Panc1 (cell line): ENCODE measurements at regions not wholly inside any gene's neighbourhood (a gene's known extent, or its start where the extent isn't known, plus 50 kb on each side); places are given as distances from the start of the nearest gene placed in this dataset.

Experiments
- ATAC-seq: fragments of 200-7000 bp; cut with Tn5 transposase; 2 replicates; pipeline ENCODE4 v1.9.1; 2020; ENCODE audit warnings: mild to moderate bottlenecking, moderate library complexity
- BruUV-seq: library from RNA; stranded (reverse); fragments of 400-500 nt; replicated peaks from 2 replicates; lab custom pipeline; 2021; lab: Mats Ljungman, UMichigan
- CTCF ChIA-PET: fragments of 300-600 bp; sonication (Branson Sonifier 250); formaldehyde crosslinking; loops from one replicate; lab custom pipeline; 2022; ENCODE audit warnings: antibody characterized with exemption; lab: Charles Lee
- POLR2A ChIA-PET: fragments of 300-600 bp; sonication (Branson Sonifier 250); formaldehyde crosslinking; loops from one replicate; lab custom pipeline; 2022; ENCODE audit warnings: antibody characterized with exemption; lab: Charles Lee
- DNase-seq: peaks from one replicate; pipeline ENCODE4 v3.0.0-alpha.2; 2010; ENCODE audit warnings: low read depth, low spot score
- H3K27ac ChIP-seq: 2 replicates; pipeline ENCODE4 v1.5.1; 2011; ENCODE audit warnings: mild to moderate bottlenecking, low read length, inconsistent platforms
- H3K27me3 ChIP-seq: fragments of 200-500 bp; sonication (Bioruptor generic); 2 replicates; pipeline ENCODE4 v1.6.0; 2014; ENCODE audit warnings: low read length, inconsistent platforms; ENCODE audit not compliant: control insufficient read depth, insufficient read depth
- H3K36me3 ChIP-seq: fragments of 200-500 bp; sonication (Bioruptor generic); 2 replicates; pipeline ENCODE4 v1.5.1; 2014; ENCODE audit warnings: inconsistent platforms, mild to moderate bottlenecking, low read length, moderate library complexity; ENCODE audit not compliant: control insufficient read depth, insufficient read depth
- H3K4me1 ChIP-seq: 2 replicates; pipeline ENCODE4 v1.5.1; 2011; ENCODE audit warnings: inconsistent platforms, mild to moderate bottlenecking, low read length, moderate library complexity; ENCODE audit not compliant: control insufficient read depth, insufficient read depth
- H3K4me3 ChIP-seq, 2 experiments: 2 replicates each; pipeline ENCODE4 v1.5.1; 2011 to 2012; ENCODE audit warnings: low read depth in 2 of 2, low read length in 2 of 2, mild to moderate bottlenecking in 2 of 2, inconsistent platforms in 1 of 2, moderate library complexity in 1 of 2
- H3K9me3 ChIP-seq: fragments of 200-500 bp; sonication (Bioruptor generic); 2 replicates; pipeline ENCODE4 v1.5.1; 2014; ENCODE audit warnings: low read depth, mild to moderate bottlenecking, inconsistent platforms, low read length, moderate library complexity; ENCODE audit not compliant: control insufficient read depth, insufficient read depth
- CTCF ChIP-seq: fragments of 450-650 bp; IDR thresholded peaks from 2 replicates; pipeline ENCODE4 v1.5.1; 2017; ENCODE audit warnings: mild to moderate bottlenecking
- POLR2AphosphoS5 ChIP-seq: IDR thresholded peaks from 2 replicates; pipeline ENCODE4 v1.6.1; 2012; ENCODE audit warnings: mild to moderate bottlenecking, low read depth, low read length, moderate library complexity
- SIN3A ChIP-seq: IDR thresholded peaks from 2 replicates; pipeline ENCODE4 v1.6.1; 2012; ENCODE audit warnings: low read depth, mild to moderate bottlenecking, low read length, moderate library complexity, borderline replicate concordance; ENCODE audit not compliant: insufficient read depth
- TCF7L2 ChIP-seq: IDR thresholded peaks from 2 replicates; pipeline ENCODE4 v1.6.1; 2011; ENCODE audit warnings: mild to moderate bottlenecking, low read depth, low read length, inconsistent platforms
- in situ Hi-C: cut with HindIII; loops from 2 replicates; pipeline ENCODE4 v1.10.0; 2016; ENCODE audit warnings: low sequenced_read_pairs, low pct_unique_long_range_greater_than_20kb
- intact Hi-C: fragments of 100-400 bp; cut with micrococcal nuclease; formaldehyde crosslinking; loops from one replicate; pipeline ENCODE4 v1.10.0; 2022; ENCODE audit not compliant: unreplicated experiment
- TF ChIP-seq, protein P1 (sequence below), 2 experiments: IDR thresholded peaks; 2 replicates each; pipeline ENCODE4 v1.6.1; 2011 to 2012; ENCODE audit warnings: low read depth in 2 of 2, control low read depth in 1 of 2, low read length in 1 of 2, mild to moderate bottlenecking in 1 of 2, moderate library complexity in 1 of 2; ENCODE audit not compliant: insufficient read depth in 1 of 2

DNA sequence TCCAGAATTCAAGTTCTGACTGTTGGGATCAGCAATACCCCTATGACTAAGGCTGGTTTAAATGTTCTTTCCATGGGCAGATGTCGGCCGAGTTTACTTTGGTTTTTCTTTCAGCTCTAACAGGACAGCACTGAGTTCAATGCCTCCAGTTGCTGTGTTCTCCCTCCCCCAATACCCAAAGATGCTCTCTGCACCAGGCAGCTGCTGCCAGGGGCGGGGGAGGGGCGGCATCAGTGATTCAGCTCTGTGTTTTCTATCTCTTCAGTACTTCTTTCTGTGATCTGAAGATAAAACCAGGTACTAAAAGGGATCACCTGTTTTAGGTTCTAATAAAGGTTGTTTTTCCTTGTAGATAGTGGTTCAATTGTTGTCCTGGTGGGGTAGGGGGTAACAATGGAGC is 576.7 kb upstream of the POT1 start:
- ChIA-PET POLR2A (no interaction called here), CTCF (no interaction called here)
- no peaks in the 10 kb centered on the region for H3K4me1 ChIP-seq
- no peaks in the 10 kb centered on the region for H3K27me3 ChIP-seq
- in situ Hi-C loops (no loop called here), intact Hi-C loops (no loop called here)
- ATAC-seq (no peak), DNase-seq (no peak)
- no peaks in the 10 kb centered on the region for H3K36me3 ChIP-seq
- no TSS peak for BruUV-seq
- H3K9me3 ChIP-seq = no peaks in the 10 kb centered on the region
- TF ChIP-seq POLR2AphosphoS5 = no peak
- TF ChIP-seq, protein P1, sequence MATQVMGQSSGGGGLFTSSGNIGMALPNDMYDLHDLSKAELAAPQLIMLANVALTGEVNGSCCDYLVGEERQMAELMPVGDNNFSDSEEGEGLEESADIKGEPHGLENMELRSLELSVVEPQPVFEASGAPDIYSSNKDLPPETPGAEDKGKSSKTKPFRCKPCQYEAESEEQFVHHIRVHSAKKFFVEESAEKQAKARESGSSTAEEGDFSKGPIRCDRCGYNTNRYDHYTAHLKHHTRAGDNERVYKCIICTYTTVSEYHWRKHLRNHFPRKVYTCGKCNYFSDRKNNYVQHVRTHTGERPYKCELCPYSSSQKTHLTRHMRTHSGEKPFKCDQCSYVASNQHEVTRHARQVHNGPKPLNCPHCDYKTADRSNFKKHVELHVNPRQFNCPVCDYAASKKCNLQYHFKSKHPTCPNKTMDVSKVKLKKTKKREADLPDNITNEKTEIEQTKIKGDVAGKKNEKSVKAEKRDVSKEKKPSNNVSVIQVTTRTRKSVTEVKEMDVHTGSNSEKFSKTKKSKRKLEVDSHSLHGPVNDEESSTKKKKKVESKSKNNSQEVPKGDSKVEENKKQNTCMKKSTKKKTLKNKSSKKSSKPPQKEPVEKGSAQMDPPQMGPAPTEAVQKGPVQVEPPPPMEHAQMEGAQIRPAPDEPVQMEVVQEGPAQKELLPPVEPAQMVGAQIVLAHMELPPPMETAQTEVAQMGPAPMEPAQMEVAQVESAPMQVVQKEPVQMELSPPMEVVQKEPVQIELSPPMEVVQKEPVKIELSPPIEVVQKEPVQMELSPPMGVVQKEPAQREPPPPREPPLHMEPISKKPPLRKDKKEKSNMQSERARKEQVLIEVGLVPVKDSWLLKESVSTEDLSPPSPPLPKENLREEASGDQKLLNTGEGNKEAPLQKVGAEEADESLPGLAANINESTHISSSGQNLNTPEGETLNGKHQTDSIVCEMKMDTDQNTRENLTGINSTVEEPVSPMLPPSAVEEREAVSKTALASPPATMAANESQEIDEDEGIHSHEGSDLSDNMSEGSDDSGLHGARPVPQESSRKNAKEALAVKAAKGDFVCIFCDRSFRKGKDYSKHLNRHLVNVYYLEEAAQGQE (IDR thresholded peaks at IDR 0.05; ENCODE audit: insufficient read depth in 1 of 2, low read depth in 2 of 2, low read length in 1 of 2) = no peak
- TF ChIP-seq SIN3A = no peak
- no peak for TF ChIP-seq CTCF
- no peak for TF ChIP-seq TCF7L2
- H3K27ac ChIP-seq = no peak overlapping the region
- no peak overlapping the region for H3K4me3 ChIP-seq

GRCh38 chr7:125504848-125505247 is 575.2 kb upstream of the POT1 start:
- ChIA-PET CTCF (no interaction called here), POLR2A (no interaction called here)
- no peak for ATAC-seq

More at GRCh38 chr7:125504848-125505247, 575.2 kb upstream of the POT1 start:
- Histone ChIP-seq H3K9me3 (no peaks in the 10 kb centered on the region), H3K27me3 (no peaks in the 10 kb centered on the region), H3K36me3 (no peaks in the 10 kb centered on the region), H3K4me1 (no peaks in the 10 kb centered on the region), H3K27ac (no peak overlapping the region), H3K4me3 (no peak overlapping the region)
- in situ Hi-C loops (no loop called here), intact Hi-C loops (no loop called here)
- no TSS peak for BruUV-seq
- no peak for DNase-seq
- TF ChIP-seq POLR2AphosphoS5 = no peak
- no peak for TF ChIP-seq TCF7L2
- TF ChIP-seq CTCF = no peak
- TF ChIP-seq, protein P1 (IDR thresholded peaks at IDR 0.05; ENCODE audit: insufficient read depth in 1 of 2, low read depth in 2 of 2, low read length in 1 of 2) = no peak
- no peak for TF ChIP-seq SIN3A
